IMR-90 (cell line): ENCODE measurements at regions not wholly inside any gene's neighbourhood (a gene's known extent, or its start where the extent isn't known, plus 50 kb on each side); places are given as distances from the start of the nearest gene placed in this dataset.

ENCODE experiments used
- ATAC-seq: fragments of 200-7000 bp; cut with Tn5 transposase; 2 replicates; pipeline ENCODE4 v1.9.1; 2020; ENCODE audit warnings: low read depth, mild to moderate bottlenecking, moderate library complexity
- BruUV-seq: library from RNA; stranded (reverse); fragments of 400-500 nt; replicated peaks from 2 replicates; lab custom pipeline; 2021; lab: Mats Ljungman, UMichigan
- CTCF ChIA-PET: fragments of 300-600 bp; formaldehyde crosslinking; extraction: SDS; loops from one replicate; lab custom pipeline; 2021; ENCODE audit warnings: antibody characterized with exemption; lab: Yijun Ruan, JAX
- POLR2A ChIA-PET: fragments of 300-600 bp; sonication (Branson Sonifier 250); formaldehyde crosslinking; loops from one replicate; lab custom pipeline; 2022; ENCODE audit warnings: antibody characterized with exemption; ENCODE audit not compliant: unreplicated experiment; lab: Charles Lee
- DNase-seq: peaks from one replicate; pipeline ENCODE4 v3.0.0; 2013
- H2AFZ ChIP-seq: replicated peaks from 2 replicates; pipeline ENCODE3; 2013; ENCODE audit warnings: low read length, mild to moderate bottlenecking; ENCODE audit not compliant: poor library complexity
- H2AK5ac ChIP-seq: 2 replicates; pipeline ENCODE4 v1.6.1; 2013; ENCODE audit warnings: low read depth, low read length, inconsistent platforms
- H2AK9ac ChIP-seq: replicated peaks from 2 replicates; pipeline ENCODE3; 2013; ENCODE audit warnings: mild to moderate bottlenecking, low read depth, low read length, moderate library complexity; ENCODE audit not compliant: poor library complexity
- H2BK120ac ChIP-seq: 2 replicates; pipeline ENCODE4 v1.6.1; 2013; ENCODE audit warnings: low read depth, low read length, inconsistent platforms
- H2BK15ac ChIP-seq: 3 replicates; pipeline ENCODE4 v1.6.1; 2013; ENCODE audit warnings: low read depth, low read length, inconsistent platforms
- H2BK20ac ChIP-seq: 2 replicates; pipeline ENCODE4 v1.6.1; 2013; ENCODE audit warnings: low read depth, mild to moderate bottlenecking, inconsistent platforms, low read length, moderate library complexity
- H2BK5ac ChIP-seq: 2 replicates; pipeline ENCODE4 v1.6.1; 2013; ENCODE audit warnings: mild to moderate bottlenecking, low read depth, low read length, inconsistent platforms; ENCODE audit not compliant: poor library complexity, severe bottlenecking
- H3K14ac ChIP-seq: replicated peaks from 2 replicates; pipeline ENCODE4 v1.6.1; 2013; ENCODE audit warnings: low read depth, low read length, inconsistent platforms
- H3K18ac ChIP-seq: 2 replicates; pipeline ENCODE4 v1.6.1; 2013; ENCODE audit warnings: low read depth, low read length, control low read depth
- H3K23ac ChIP-seq: 2 replicates; pipeline ENCODE4 v1.6.1; 2013; ENCODE audit warnings: low read depth, low read length, inconsistent platforms
- H3K27ac ChIP-seq: 2 replicates; pipeline ENCODE4 v1.5.1; 2013; ENCODE audit warnings: mild to moderate bottlenecking, control low read depth, low read length; ENCODE audit not compliant: insufficient read depth
- H3K27me3 ChIP-seq: 2 replicates; pipeline ENCODE4 v1.6.1; 2013; ENCODE audit warnings: low read length; ENCODE audit not compliant: control insufficient read depth, insufficient read depth
- H3K36me3 ChIP-seq: 2 replicates; pipeline ENCODE4 v1.6.1; 2013; ENCODE audit warnings: low read length, mixed read lengths; ENCODE audit not compliant: control insufficient read depth, insufficient read depth
- H3K4ac ChIP-seq: 2 replicates; pipeline ENCODE4 v1.6.1; 2013; ENCODE audit warnings: low read depth, low read length, inconsistent platforms
- H3K4me1 ChIP-seq: 2 replicates; pipeline ENCODE4 v1.6.1; 2013; ENCODE audit warnings: low read length, mixed read lengths; ENCODE audit not compliant: control insufficient read depth, insufficient read depth
- H3K4me2 ChIP-seq: 2 replicates; pipeline ENCODE4 v1.6.1; 2013; ENCODE audit warnings: low read depth, mild to moderate bottlenecking, control low read depth, low read length, moderate library complexity
- H3K4me3 ChIP-seq: 2 replicates; pipeline ENCODE4 v1.5.1; 2013; ENCODE audit warnings: low read depth, mild to moderate bottlenecking, control low read depth, low read length, moderate library complexity; ENCODE audit not compliant: insufficient read depth
- H3K56ac ChIP-seq: 2 replicates; pipeline ENCODE4 v1.6.1; 2013; ENCODE audit warnings: low read length, inconsistent platforms; ENCODE audit not compliant: insufficient read depth; ENCODE audit errors: extremely low read depth
- H3K79me1 ChIP-seq, 2 experiments: 2 replicates each; pipeline ENCODE4 v1.6.1; 2013; ENCODE audit warnings: low read length in 2 of 2, inconsistent platforms in 1 of 2, low read depth in 1 of 2
- H3K9ac ChIP-seq: 2 replicates; pipeline ENCODE4 v1.6.1; 2013; ENCODE audit warnings: low read depth, low read length, control low read depth
- H3K9me1 ChIP-seq: 2 replicates; pipeline ENCODE4 v1.6.1; 2013; ENCODE audit warnings: low read length, inconsistent platforms; ENCODE audit not compliant: insufficient read depth
- H3K9me3 ChIP-seq: 2 replicates; pipeline ENCODE4 v1.6.1; 2013; ENCODE audit warnings: low read length; ENCODE audit not compliant: control insufficient read depth, insufficient read depth
- H4K20me1 ChIP-seq: 2 replicates; pipeline ENCODE4 v1.6.1; 2013; ENCODE audit warnings: low read length, inconsistent platforms; ENCODE audit not compliant: insufficient read depth
- H4K5ac ChIP-seq: 2 replicates; pipeline ENCODE4 v1.6.1; 2013; ENCODE audit warnings: mild to moderate bottlenecking, low read depth, low read length, control low read depth
- H4K8ac ChIP-seq, 2 experiments: 2 replicates each; pipeline ENCODE4 v1.6.1; 2013; ENCODE audit warnings: low read depth in 2 of 2, low read length in 2 of 2, control low read depth in 1 of 2, inconsistent platforms in 1 of 2
- H4K91ac ChIP-seq: 2 replicates; pipeline ENCODE4 v1.6.1; 2013; ENCODE audit warnings: low read depth, low read length, inconsistent platforms; ENCODE audit not compliant: insufficient read depth
- BHLHE40 ChIP-seq: fragments of 150-350 bp; IDR thresholded peaks from 2 replicates; pipeline ENCODE4 v1.6.1; 2016; ENCODE audit warnings: mild to moderate bottlenecking, low read depth, low read length
- CEBPB ChIP-seq: IDR thresholded peaks from 2 replicates; pipeline ENCODE4 v1.6.1; 2012; ENCODE audit warnings: low read depth, low read length, improper control_type of control experiment
- CHD1 ChIP-seq: IDR thresholded peaks from 2 replicates; pipeline ENCODE4 v1.6.1; 2012; ENCODE audit warnings: low read depth, low read length, improper control_type of control experiment
- ELK1 ChIP-seq: fragments of 150-350 bp; IDR thresholded peaks from 2 replicates; pipeline ENCODE4 v1.6.1; 2016; ENCODE audit warnings: low read depth, mild to moderate bottlenecking, low read length, moderate library complexity, borderline replicate concordance
- FOS ChIP-seq: fragments of 150-350 bp; IDR thresholded peaks from 2 replicates; pipeline ENCODE4 v1.6.1; 2016; ENCODE audit warnings: low read depth, low read length
- MAFK ChIP-seq: IDR thresholded peaks from 2 replicates; pipeline ENCODE4 v1.6.1; 2012; ENCODE audit warnings: low read depth, low read length, improper control_type of control experiment
- MAZ ChIP-seq: IDR thresholded peaks from 2 replicates; pipeline ENCODE4 v1.6.1; 2012; ENCODE audit warnings: low read depth, mild to moderate bottlenecking, low read length, improper control_type of control experiment, moderate library complexity, borderline replicate concordance
- MXI1 ChIP-seq: IDR thresholded peaks from 2 replicates; pipeline ENCODE4 v1.6.1; 2012; ENCODE audit warnings: low read depth, mild to moderate bottlenecking, low read length, moderate library complexity, borderline replicate concordance
- NFE2L2 ChIP-seq: fragments of 150-350 bp; IDR thresholded peaks from 2 replicates; pipeline ENCODE4 v1.6.1; 2016; ENCODE audit warnings: low read depth, mild to moderate bottlenecking, low read length
- POLR2A ChIP-seq: IDR thresholded peaks from 2 replicates; pipeline ENCODE4 v1.6.1; 2012; ENCODE audit warnings: mild to moderate bottlenecking, low read depth, low read length
- RAD21 ChIP-seq: IDR thresholded peaks from 2 replicates; pipeline ENCODE4 v1.6.1; 2012; ENCODE audit warnings: low read length, improper control_type of control experiment
- RCOR1 ChIP-seq: IDR thresholded peaks from 2 replicates; pipeline ENCODE4 v1.6.1; 2012; ENCODE audit warnings: mild to moderate bottlenecking, low read length, improper control_type of control experiment; ENCODE audit not compliant: insufficient replicate concordance
- RFX5 ChIP-seq: IDR thresholded peaks from 2 replicates; pipeline ENCODE4 v1.8.0; 2012; ENCODE audit warnings: low read depth, mild to moderate bottlenecking, low read length, moderate library complexity
- SMC3 ChIP-seq: fragments of 150-350 bp; IDR thresholded peaks from 2 replicates; pipeline ENCODE4 v1.6.1; 2016; ENCODE audit warnings: low read depth, mild to moderate bottlenecking, antibody characterized with exemption, low read length, moderate library complexity
- USF2 ChIP-seq: fragments of 150-350 bp; IDR thresholded peaks from 2 replicates; pipeline ENCODE4 v1.6.1; 2017; ENCODE audit warnings: mild to moderate bottlenecking, antibody characterized with exemption, low read length, low read depth
- WGBS, 2 experiments: methylation state at CpG; one replicate each; pipeline versions ENCODE4 v1.1.5 to v1.1.7; 2013; ENCODE audit warnings: missing lambda C conversion rate in 2 of 2; ENCODE audit not compliant: insufficient read length in 1 of 2; ENCODE audit errors: extremely low coverage in 2 of 2; 5-methylcytosine and 5-hydroxymethylcytosine counted together
- dilution Hi-C: fragments of 300-500 bp; cut with HindIII; formaldehyde crosslinking; loops from one replicate; pipeline ENCODE4 v1.14.3; 2018; ENCODE audit warnings: low sequenced_read_pairs; ENCODE audit not compliant: unreplicated experiment
- in situ Hi-C: fragments of 300-500 bp; cut with MboI; formaldehyde crosslinking; loops from 3 replicates; pipeline ENCODE4 v1.14.3; 2019; ENCODE audit warnings: low sequenced_read_pairs, inconsistent platforms, mixed read lengths
- intact Hi-C: fragments of 100-400 bp; cut with micrococcal nuclease; formaldehyde crosslinking; loops from 2 replicates; pipeline ENCODE4 v1.10.0; 2022

DNA sequence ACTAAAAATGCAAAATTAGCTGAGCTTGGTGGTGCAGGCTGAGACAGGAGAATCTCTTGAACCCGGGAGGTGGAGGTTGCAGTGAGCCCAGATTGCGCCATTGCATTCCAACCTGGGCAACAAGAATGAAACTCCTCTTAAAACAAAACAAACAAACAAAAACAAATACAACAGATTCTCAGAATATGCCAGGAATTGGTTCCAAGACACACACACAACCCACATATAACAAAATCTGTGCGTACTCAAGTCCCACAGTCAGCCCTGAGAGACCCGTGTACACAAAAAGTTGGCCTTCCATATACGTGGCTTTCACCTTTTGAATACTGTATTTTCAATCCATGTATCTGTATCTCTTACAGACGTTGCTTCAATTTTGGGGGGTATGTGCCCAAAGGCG lies 98.9 kb upstream of the MARCKS start:
- H4K8ac ChIP-seq, result no peak overlapping the region
- CTCF ChIA-PET, result no interaction called here

More for the DNA sequence above, 98.9 kb upstream of the MARCKS start:
- Histone ChIP-seq H3K9me3 (no peaks in the 10 kb centered on the region), H2BK20ac (no peak overlapping the region), H2AK9ac (no peak overlapping the region), H2BK5ac (no peak overlapping the region), H2BK120ac (no peak overlapping the region), H3K23ac (no peak overlapping the region), H3K79me1 (no peaks in the 10 kb centered on the region), H4K5ac (no peak overlapping the region), H4K91ac (no peak overlapping the region), H2BK15ac (no peak overlapping the region), H2AK5ac (no peak overlapping the region), H3K4me3 (no peak overlapping the region), H3K36me3 (no peaks in the 10 kb centered on the region), H3K27me3 (no peaks in the 10 kb centered on the region), H3K9me1 (no peaks in the 10 kb centered on the region), H3K4ac (no peak overlapping the region), H3K4me2 (no peak overlapping the region), H3K4me1 (peaks cover 5% of the 10 kb centered on the region; the same call in 1 of the 2 replicates), H3K18ac (no peak overlapping the region), H3K56ac (no peak overlapping the region), H2AFZ (no peak overlapping the region), H4K20me1 (no peaks in the 10 kb centered on the region), H3K9ac (no peak overlapping the region), H3K14ac (no peak overlapping the region), H3K27ac (no peak overlapping the region)
- intact Hi-C loops, result no loop called here
- no CpG with 5 or more reads among the region's 7 CpGs for WGBS, 2 experiments
- in situ Hi-C loops, result no loop called here
- dilution Hi-C loops, result no loop called here
- ATAC-seq (no peak), DNase-seq (no peak)
- TF ChIP-seq RAD21, result no peak
- TF ChIP-seq BHLHE40, result no peak
- no peak for TF ChIP-seq ELK1
- no peak for TF ChIP-seq POLR2A
- no peak for TF ChIP-seq USF2
- no peak for TF ChIP-seq MAZ
- no peak for TF ChIP-seq FOS
- TF ChIP-seq MAFK, result no peak
- no peak for TF ChIP-seq RCOR1
- TF ChIP-seq NFE2L2, result no peak
- no peak for TF ChIP-seq CEBPB
- TF ChIP-seq RFX5, result no peak
- no peak for TF ChIP-seq CHD1
- no peak for TF ChIP-seq MXI1
- no peak for TF ChIP-seq SMC3
- no TSS peak for BruUV-seq
- POLR2A ChIA-PET, result no interaction called here
